Right lobe of liver (tissue), 6 donors: ENCODE measurements at regions not wholly inside any gene's neighbourhood (a gene's known extent, or its start where the extent isn't known, plus 50 kb on each side); places are given as distances from the start of the nearest gene placed in this dataset.

Experiments
- ATAC-seq, 4 donors: fragments of 200-7000 bp; cut with Tn5 transposase; one replicate each; pipeline ENCODE4 v1.9.1; 2020; ENCODE audit warnings: mild to moderate bottlenecking in 4 of 4, moderate library complexity in 4 of 4
- DNase-seq, 3 donors: peaks; one replicate each; pipeline ENCODE4 v3.0.0-alpha.2; 2020
- H3K27ac ChIP-seq, 3 donors: fragments of 200-600 bp; one replicate each; pipeline ENCODE4 v1.8.0; 2022
- H3K27me3 ChIP-seq, 2 donors: fragments of 200-600 bp; one replicate each; pipeline ENCODE4 v1.8.0; 2022
- H3K36me3 ChIP-seq, 4 donors: fragments of 200-600 bp; sonication (generic) in 1 of 4; one replicate each; pipeline versions ENCODE4 v1.5.1 to v1.8.0; 2017 to 2022; ENCODE audit warnings: control low read depth in 1 of 4
- H3K4me1 ChIP-seq, 4 donors: fragments of 200-600 bp; sonication (generic) in 1 of 4; one replicate each; pipeline versions ENCODE4 v1.5.1 to v1.8.0; 2017 to 2022; ENCODE audit warnings: control low read depth in 1 of 4
- H3K4me3 ChIP-seq, 3 donors: fragments of 200-600 bp; one replicate each; pipeline ENCODE4 v1.8.0; 2022
- H3K9me3 ChIP-seq, 4 donors: fragments of 200-600 bp; sonication (generic) in 1 of 4; one replicate each; pipeline versions ENCODE4 v1.5.1 to v1.8.0; 2017 to 2022; ENCODE audit warnings: control low read depth in 1 of 4
- CTCF ChIP-seq, 4 donors: fragments of 200-600 bp in 3 of 4; fragments of 450-650 bp in 1 of 4; IDR thresholded peaks; one replicate each; pipeline versions ENCODE4 v1.5.1 to v1.8.0; 2016 to 2022; ENCODE audit warnings: antibody characterized with exemption in 4 of 4, mild to moderate bottlenecking in 2 of 4
- POLR2A ChIP-seq: fragments of 450-650 bp; IDR thresholded peaks from one replicate; pipeline ENCODE4 v1.6.1; 2017; ENCODE audit warnings: antibody characterized with exemption, mild to moderate bottlenecking
- WGBS: methylation state at CpG from one replicate; pipeline ENCODE4 v1.1.6; 2018; ENCODE audit warnings: low coverage, low lambda C conversion rate; ENCODE audit not compliant: insufficient coverage; ENCODE audit errors: missing lambda C conversion rate; 5-methylcytosine and 5-hydroxymethylcytosine counted together
- intact Hi-C, 2 donors: fragments of 100-400 bp; cut with DNase I; formaldehyde crosslinking; loops; one replicate each; pipeline versions ENCODE4 v1.11.2 to v1.14.1; 2022
- donor health status: DM: no; HTN: yes; CAD: no.
- donor health status: DM: no; HTN: no; CAD: no.
- donor health status: DM: no; HTN: no; CAD: no.
- donor health status: DM: no; HTN: yes; CAD: no.
- donor health status: DM: no; HTN: yes; CAD: no.

- WGBS: 59% methylated on average over 11 of the region's 11 CpGs
- H3K9me3 ChIP-seq: no peaks in the 10 kb centered on the region
- ATAC-seq (no peak), DNase-seq (no peak)
- TF ChIP-seq CTCF (IDR thresholded peaks at IDR 0.05) (no peak), POLR2A (no peak)
- no peak overlapping the region for H3K27ac ChIP-seq
- H3K27me3 ChIP-seq: no peaks in the 10 kb centered on the region
- no peaks in the 10 kb centered on the region for H3K36me3 ChIP-seq
- no peaks in the 10 kb centered on the region for H3K4me1 ChIP-seq
- no peak overlapping the region for H3K4me3 ChIP-seq
- intact Hi-C loops: no loop called here
These were observed 182.3 kb upstream of the ST6GAL2 start for GRCh38 chr2:107068069-107068916.

GRCh38 chr2:107069890-107070289 is 183.9 kb upstream of the ST6GAL2 start:
- DNase-seq (no peak), ATAC-seq (no peak)
- 49% methylated on average over 2 of the region's 2 CpGs for WGBS
- TF ChIP-seq CTCF (IDR thresholded peaks at IDR 0.05): no peak
- no peak for TF ChIP-seq POLR2A
- H3K36me3 ChIP-seq: no peaks in the 10 kb centered on the region
- H3K4me3 ChIP-seq: no peak overlapping the region
- no peaks in the 10 kb centered on the region for H3K27me3 ChIP-seq
- H3K27ac ChIP-seq: no peak overlapping the region
- intact Hi-C loops: no loop called here
- H3K9me3 ChIP-seq: no peaks in the 10 kb centered on the region
- H3K4me1 ChIP-seq: no peaks in the 10 kb centered on the region

GRCh38 chr2:107072150-107072940 is 186.4 kb upstream of the ST6GAL2 start:
- Histone ChIP-seq H3K27me3 (no peaks in the 10 kb centered on the region), H3K36me3 (no peaks in the 10 kb centered on the region), H3K9me3 (no peaks in the 10 kb centered on the region), H3K4me3 (no peak overlapping the region), H3K4me1 (no peaks in the 10 kb centered on the region), H3K27ac (no peak overlapping the region)
- intact Hi-C loops: no loop called here
- no peak for DNase-seq
- no peak for TF ChIP-seq CTCF (IDR thresholded peaks at IDR 0.05)
- TF ChIP-seq POLR2A: no peak
- no peak for ATAC-seq
- 27% methylated on average over 6 of the region's 6 CpGs for WGBS

- Histone ChIP-seq H3K4me1 (no peaks in the 10 kb centered on the region), H3K36me3 (no peaks in the 10 kb centered on the region), H3K4me3 (no peak overlapping the region), H3K27ac (no peak overlapping the region), H3K9me3 (no peaks in the 10 kb centered on the region), H3K27me3 (no peaks in the 10 kb centered on the region)
- DNase-seq (no peak), ATAC-seq (no peak)
- TF ChIP-seq POLR2A (no peak), CTCF (IDR thresholded peaks at IDR 0.05) (no peak)
- 16% methylated on average over 1 of the region's 1 CpG for WGBS
- intact Hi-C loops: no loop called here
These were observed 192.6 kb upstream of the ST6GAL2 start for GRCh38 chr2:107078584-107078983.
